ENCODE measurements at regions not wholly inside any gene's neighbourhood (a gene's known extent, or its start where the extent isn't known, plus 50 kb on each side); places are given as distances from the start of the nearest gene placed in this dataset.

- TF ChIP-seq, protein P1, sequence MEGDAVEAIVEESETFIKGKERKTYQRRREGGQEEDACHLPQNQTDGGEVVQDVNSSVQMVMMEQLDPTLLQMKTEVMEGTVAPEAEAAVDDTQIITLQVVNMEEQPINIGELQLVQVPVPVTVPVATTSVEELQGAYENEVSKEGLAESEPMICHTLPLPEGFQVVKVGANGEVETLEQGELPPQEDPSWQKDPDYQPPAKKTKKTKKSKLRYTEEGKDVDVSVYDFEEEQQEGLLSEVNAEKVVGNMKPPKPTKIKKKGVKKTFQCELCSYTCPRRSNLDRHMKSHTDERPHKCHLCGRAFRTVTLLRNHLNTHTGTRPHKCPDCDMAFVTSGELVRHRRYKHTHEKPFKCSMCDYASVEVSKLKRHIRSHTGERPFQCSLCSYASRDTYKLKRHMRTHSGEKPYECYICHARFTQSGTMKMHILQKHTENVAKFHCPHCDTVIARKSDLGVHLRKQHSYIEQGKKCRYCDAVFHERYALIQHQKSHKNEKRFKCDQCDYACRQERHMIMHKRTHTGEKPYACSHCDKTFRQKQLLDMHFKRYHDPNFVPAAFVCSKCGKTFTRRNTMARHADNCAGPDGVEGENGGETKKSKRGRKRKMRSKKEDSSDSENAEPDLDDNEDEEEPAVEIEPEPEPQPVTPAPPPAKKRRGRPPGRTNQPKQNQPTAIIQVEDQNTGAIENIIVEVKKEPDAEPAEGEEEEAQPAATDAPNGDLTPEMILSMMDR (conservative IDR thresholded peaks at IDR 0.05; ENCODE audit: low read depth, low read length) = no peak
- TF ChIP-seq EZH2 (IDR thresholded peaks at IDR 0.05; ENCODE audit: borderline replicate concordance, low read depth, low read length, poor library complexity, severe bottlenecking) = no peak
Measured at GRCh38 chr1:59126366-59126765, 170.5 kb upstream of the FGGY start.

Measured in A673 (cell line).